NCI-H187 (cell line): ENCODE measurements at regions not wholly inside any gene's neighbourhood (a gene's known extent, or its start where the extent isn't known, plus 50 kb on each side); places are given as distances from the start of the nearest gene placed in this dataset.
"Not testable (repeated sequence)": the region's sequence is repeated elsewhere in the genome, so short reads cannot be mapped to it uniquely, and the experiment has no call there.

Experiments used
- DNase-seq, 2 experiments: peaks; one replicate each; lab custom pipeline; 2025; lab: John Stamatoyannopoulos, UW

GRCh38 chr5:6273749-6274148 is 104.6 kb downstream of the MED10 start:
- no peak for DNase-seq

GRCh38 chr5:6273090-6273735 is 105.1 kb downstream of the MED10 start:
- no peak for DNase-seq

DNA sequence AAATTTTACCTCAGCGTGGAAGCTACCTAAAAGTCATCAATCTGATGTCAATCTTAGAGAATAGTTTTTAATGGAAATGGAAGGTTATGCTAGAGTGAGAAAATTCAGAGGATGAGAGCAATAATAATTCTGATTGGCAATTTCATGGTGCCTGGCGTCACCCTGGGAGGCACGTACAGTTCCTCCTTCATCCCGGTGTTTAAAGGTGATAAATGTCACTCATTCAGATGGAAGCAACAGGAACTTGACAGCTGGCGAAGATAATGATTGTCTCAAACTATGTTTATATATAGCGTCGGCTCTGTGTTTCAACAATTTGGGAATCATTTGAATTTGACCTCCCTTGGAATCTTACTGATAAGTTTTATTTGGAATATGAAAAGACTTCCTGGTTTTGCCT is 108.4 kb downstream of the MED10 start:
- DNase-seq = no peak

DNA sequence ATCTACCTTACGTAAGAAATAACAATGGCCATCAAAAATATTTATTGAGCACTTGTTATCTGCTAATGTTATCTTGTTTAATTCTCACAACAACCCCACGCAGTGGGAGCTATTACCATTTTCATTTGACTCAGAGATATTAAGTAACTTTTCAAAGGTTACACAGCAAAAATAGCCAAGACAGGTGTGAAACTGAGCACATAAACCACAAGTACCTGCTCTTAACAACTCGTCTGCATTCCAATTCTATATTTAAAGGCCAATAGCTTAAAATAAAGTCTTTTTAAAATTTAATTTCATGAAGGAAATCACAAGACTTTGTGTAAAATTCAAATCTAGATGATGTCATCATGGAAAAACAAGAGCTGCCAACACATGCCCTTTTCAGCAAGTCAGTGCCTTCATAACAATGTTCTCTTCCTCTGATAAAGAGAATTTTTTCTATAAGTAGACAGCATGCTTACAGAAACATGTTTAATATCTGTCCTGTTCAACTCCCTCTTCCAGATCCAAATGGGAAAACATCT is 111.6 kb downstream of the MED10 start:
- no peak for DNase-seq

- peak in 1 of 2 experiments; percentile 4 for DNase-seq
Measured at GRCh38 chr5:6264394-6264793, 114.0 kb downstream of the MED10 start.

- no peak for DNase-seq
Measured at GRCh38 chr5:6262651-6263363, 115.5 kb downstream of the MED10 start.

GRCh38 chr5:6261668-6262067 is 116.7 kb downstream of the MED10 start:
- no peak for DNase-seq

DNA sequence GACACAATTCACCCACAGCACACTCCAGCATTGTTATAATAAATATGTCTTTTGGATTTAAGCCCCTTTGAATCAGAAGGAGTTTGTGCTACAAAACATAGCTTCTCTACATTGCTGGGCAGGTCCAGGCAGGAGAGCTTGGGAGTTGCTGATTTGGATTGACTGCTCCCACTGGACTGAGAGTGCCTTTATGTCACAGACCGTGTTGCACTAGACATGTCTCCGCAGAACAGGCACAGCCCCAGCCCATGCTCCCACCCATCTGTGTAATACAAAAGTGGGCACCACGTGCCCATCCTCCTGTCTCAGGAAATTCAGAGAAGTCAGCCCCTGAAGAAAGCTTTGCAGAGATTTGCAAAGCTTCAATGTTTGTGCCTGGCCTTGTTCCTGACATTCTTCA is 117.1 kb downstream of the MED10 start:
- DNase-seq = no peak

DNA sequence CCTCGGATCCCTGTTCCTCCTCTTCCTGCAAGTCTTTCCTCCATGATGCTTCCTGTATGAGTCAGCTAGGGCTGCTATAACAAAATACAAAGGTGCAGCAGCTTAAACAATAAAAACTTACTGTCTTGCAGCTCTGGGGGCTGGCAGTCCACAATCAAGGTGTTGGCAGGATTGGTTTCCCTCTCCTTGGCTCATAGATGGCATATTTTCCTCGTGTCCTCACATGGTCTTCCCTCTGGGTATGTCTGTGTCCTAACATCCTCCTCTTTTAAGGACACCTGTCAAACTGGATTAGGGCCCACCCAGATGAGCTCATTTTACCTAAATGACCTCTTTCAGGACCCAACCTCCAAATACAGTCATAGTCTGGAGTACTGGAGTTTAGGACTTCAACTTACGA is 117.5 kb downstream of the MED10 start:
- DNase-seq = no peak

DNA sequence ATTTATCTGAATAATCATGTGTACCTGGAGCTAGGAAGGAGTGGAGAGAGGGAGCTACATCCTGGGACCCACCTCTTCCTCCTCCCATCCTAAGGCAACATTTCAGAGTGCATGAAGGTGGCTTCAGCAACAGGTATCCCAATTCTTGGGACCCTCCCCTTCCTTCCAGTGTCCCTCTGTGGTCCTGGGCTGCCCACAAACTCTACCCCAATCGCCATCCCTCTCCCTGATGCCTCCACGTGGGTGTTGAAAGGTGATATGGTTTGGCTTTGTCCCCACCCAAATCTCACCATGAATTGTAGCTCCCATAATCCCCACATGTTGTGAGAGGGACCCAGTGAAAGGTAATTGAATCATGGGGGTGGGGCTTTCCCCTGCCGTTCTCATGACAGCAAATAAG is 121.4 kb downstream of the MED10 start:
- DNase-seq = no peak

DNA sequence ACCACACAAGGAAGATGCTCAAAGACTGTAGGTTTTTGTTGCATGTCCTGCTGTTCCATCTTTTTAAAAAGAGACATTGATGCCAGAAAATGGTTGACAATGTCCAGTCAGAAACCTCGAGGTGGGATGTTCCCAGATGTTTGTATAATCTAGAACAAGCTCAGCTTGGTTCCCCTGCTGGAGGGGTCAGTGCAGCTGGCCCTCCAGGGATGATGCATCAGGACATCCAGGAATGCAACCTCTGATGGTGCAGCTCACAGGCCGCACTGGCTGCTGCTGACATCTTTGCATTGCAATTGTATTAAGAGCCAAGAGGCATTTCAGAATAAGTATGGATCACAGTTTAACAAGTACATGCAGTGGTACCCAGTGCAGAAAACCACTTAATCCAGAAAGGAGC is 122.4 kb downstream of the MED10 start:
- DNase-seq = no peak

DNA sequence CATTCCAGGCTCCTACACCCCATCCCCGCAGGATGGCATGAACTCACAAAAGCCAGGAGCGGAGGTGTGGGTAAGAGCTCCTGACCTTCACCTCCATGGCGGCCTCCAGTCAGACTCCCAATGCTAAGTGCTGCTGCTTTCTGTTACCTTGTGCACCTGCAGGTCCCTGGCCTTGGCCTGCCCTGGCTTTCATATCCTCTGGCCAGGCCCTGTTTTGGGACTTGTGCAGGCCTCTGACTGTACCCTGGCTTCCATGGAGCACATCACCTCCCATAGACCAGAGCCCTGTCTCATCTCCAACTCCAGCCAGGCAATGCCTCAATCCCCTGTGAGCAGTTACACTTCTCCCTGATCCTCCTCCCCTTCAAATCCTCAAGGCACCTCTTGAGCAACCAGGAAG is 124.5 kb downstream of the MED10 start:
- DNase-seq = no peak

- no peak for DNase-seq
Measured at GRCh38 chr5:6253281-6253680, 125.1 kb downstream of the MED10 start.

DNA sequence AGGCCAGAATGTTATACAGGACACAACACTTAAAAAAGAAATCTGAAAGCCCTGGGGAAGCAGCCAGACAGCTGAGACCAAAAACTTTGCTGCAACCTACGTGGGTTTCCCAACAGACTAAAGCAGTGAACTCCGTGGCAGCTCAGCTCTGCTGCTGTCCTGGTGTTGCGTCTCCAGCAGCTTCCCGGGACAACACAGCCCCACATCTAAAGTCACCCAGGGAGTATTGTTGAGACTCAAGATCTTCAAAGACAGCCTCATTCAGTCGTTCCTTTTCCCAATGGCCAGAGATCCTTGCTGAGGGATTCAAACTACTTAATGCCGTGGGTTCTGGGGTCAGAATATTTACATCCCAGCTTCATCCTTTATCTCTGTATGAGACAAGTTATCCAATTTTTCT is 125.8 kb downstream of the MED10 start:
- DNase-seq = no peak

GRCh38 chr5:6251565-6252102 is 126.7 kb downstream of the MED10 start:
- no peak for DNase-seq

GRCh38 chr5:6250121-6250520 is 128.2 kb downstream of the MED10 start:
- no peak for DNase-seq

DNA sequence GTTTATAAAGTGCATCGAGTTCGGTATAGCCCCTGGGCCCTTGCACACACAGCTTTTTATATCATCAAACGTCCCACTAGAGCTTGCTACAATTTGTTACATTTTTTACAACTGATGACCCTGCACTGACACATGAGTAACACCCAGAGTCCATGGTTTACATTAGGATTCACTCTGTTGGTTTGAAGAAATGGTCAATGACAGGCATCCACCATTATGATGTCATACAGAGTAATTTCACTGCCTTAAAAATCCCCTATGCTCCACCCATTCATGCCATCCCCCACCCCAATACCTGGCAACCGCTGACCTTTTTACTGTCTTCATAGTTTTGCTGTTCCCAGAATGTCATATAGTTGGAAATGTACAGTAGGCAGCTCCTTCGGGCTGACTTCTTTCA is 130.2 kb downstream of the MED10 start:
- no peak for DNase-seq

DNA sequence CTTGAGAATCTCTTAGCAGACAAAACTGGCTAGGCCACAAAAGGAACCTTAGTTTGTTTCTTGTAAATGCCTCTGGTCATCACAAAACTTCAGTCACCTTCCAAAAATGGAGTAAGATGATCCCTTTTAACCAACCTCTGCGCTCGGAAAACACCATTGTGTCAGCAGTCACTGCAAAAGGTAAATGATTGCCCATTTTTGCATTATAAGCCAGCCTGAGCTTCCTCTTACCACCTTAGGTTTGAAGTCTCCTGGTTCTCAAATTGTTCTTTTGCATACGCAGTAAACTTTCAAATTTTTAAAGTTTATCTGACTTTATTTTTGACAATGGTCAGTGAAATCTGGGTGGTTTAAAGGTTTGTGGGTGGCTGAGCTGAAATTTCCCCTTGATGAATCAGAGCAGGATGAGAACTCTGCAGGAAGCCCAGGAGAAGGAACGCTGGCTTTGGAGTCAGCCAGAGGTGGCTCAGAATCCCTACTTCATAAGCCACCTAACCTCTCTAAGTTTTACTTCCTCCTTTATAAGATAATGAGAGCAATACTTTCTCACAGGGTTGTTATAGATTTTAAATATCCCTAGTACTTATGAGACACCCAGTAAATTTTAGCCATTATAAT is 131.4 kb downstream of the MED10 start:
- DNase-seq = no peak

DNA sequence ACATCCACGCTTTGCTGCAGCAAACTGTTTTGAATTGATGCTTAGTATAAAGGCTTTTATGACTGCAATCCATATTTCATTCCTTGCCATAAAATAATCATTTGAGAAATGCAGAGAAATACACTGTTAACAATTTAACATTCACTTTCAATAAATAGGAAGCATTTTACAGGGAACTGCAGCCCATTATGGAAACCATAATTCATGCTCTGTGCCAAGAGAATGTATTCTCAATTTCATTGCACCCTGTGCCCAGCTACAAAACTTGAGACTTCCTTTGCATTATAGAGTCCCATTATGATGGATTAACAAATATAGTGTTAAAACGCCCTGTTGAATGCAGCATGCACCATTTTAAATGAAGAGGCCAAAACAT is 134.0 kb downstream of the MED10 start:
- no peak for DNase-seq

GRCh38 chr5:6243706-6244338 is 134.5 kb downstream of the MED10 start:
- no peak for DNase-seq

DNA sequence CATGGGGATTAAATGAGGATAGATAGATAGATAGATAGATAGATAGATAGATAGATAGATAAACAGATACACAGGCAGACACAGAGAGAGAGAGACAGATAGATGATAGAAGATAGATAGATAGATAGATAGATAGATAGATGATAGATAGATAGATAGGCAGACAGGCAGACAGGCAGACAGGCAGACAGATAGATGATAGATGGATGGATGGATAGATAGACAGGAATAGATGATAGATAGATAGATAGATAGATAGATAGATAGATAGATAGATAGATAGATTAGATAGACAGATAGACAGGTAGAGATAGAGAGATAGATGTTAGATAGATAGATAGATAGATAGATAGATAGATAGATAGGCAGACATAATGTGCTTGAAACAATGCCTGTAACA is 137.3 kb downstream of the MED10 start:
- not testable (repeated sequence) for DNase-seq

DNA sequence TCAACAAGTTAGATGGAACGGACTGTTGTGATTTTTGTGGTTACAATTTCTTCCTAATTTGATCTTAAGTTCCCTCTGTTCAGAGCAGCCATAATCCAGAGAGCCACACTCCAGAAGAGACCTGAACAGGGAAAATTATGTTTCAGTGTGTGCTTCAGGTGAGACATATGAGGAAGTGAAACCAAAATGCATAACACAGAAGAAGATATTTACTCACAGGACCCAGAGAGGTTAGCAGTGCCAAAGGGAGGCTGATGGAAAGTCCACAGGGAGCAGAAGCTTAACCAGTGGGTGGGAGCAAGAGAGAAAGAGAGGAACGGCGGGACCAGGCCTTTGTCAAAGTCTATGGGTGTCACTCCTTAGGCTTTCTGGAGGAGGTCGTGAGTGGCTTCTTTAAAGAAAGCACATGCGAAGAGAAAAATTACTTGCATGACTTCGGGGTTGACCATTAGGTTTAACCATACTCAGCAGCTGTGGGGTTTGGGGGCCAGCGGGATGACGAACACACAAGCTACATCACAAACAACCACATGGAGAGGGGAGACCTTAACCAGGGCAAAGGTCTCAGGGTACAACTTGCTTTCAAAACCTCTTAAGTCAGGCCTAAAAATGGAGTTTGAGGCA is 141.4 kb downstream of the MED10 start:
- DNase-seq = no peak
